DOHH2 (cell line): ENCODE measurements at regions not wholly inside any gene's neighbourhood (a gene's known extent, or its start where the extent isn't known, plus 50 kb on each side); places are given as distances from the start of the nearest gene placed in this dataset.

Experiments
- H3F3A ChIP-seq: fragments of 200-600 bp; sonication (generic), shearing (Covaris generic); 2 replicates; pipeline ENCODE4 v1.6.0; 2016; ENCODE audit warnings: antibody characterized with exemption, mild to moderate bottlenecking; ENCODE audit not compliant: control insufficient read depth, insufficient read depth
- H3K27ac ChIP-seq: fragments of 200-600 bp; sonication (generic); 2 replicates; pipeline ENCODE4 v1.5.1; 2014; ENCODE audit warnings: low read depth, mild to moderate bottlenecking, low read length, moderate library complexity
- H3K27me3 ChIP-seq: fragments of 200-600 bp; sonication (generic); 2 replicates; pipeline ENCODE4 v1.6.1; 2014; ENCODE audit warnings: mild to moderate bottlenecking, low read length, mixed read lengths; ENCODE audit not compliant: control insufficient read depth
- H3K36me3 ChIP-seq: fragments of 200-600 bp; sonication (generic); 2 replicates; pipeline ENCODE4 v1.6.1; 2014; ENCODE audit warnings: mild to moderate bottlenecking, low read length, moderate library complexity, mixed read lengths; ENCODE audit not compliant: control insufficient read depth
- H3K4me1 ChIP-seq: fragments of 200-600 bp; sonication (generic); 2 replicates; pipeline ENCODE4 v1.6.1; 2014; ENCODE audit warnings: mild to moderate bottlenecking, low read length, mixed read lengths; ENCODE audit not compliant: control insufficient read depth
- H3K4me2 ChIP-seq: fragments of 200-600 bp; sonication (generic); 2 replicates; pipeline ENCODE4 v1.6.0; 2014; ENCODE audit warnings: mild to moderate bottlenecking, low read length, moderate library complexity
- H3K4me3 ChIP-seq: fragments of 200-600 bp; sonication (generic); 2 replicates; pipeline ENCODE4 v1.5.1; 2014; ENCODE audit warnings: mild to moderate bottlenecking, low read length, mixed read lengths
- H3K79me2 ChIP-seq: fragments of 200-600 bp; sonication (generic); 2 replicates; pipeline ENCODE4 v1.6.1; 2014; ENCODE audit warnings: mild to moderate bottlenecking, low read length, mixed read lengths; ENCODE audit not compliant: control insufficient read depth
- H3K9me2 ChIP-seq: fragments of 200-600 bp; sonication (generic); replicated peaks from 2 replicates; pipeline ENCODE4 v1.6.1; 2014; ENCODE audit warnings: mild to moderate bottlenecking, low read length, mixed read lengths; ENCODE audit not compliant: control insufficient read depth
- H3K9me3 ChIP-seq: fragments of 200-600 bp; sonication (generic); 2 replicates; pipeline ENCODE4 v1.6.1; 2014; ENCODE audit warnings: antibody characterized with exemption, low read length, mixed read lengths; ENCODE audit not compliant: control insufficient read depth, insufficient read depth
- H4K20me1 ChIP-seq: fragments of 200-600 bp; sonication (generic); 2 replicates; pipeline ENCODE4 v1.6.0; 2014; ENCODE audit warnings: low read depth, mild to moderate bottlenecking, antibody characterized with exemption, low read length, moderate library complexity; ENCODE audit not compliant: control insufficient read depth, insufficient read depth
- CTCF ChIP-seq: fragments of 200-600 bp; sonication (generic); IDR thresholded peaks from one replicate; pipeline ENCODE4 v1.5.1; 2014; ENCODE audit warnings: antibody characterized with exemption, mild to moderate bottlenecking, low read depth, low read length; ENCODE audit not compliant: poor library complexity, severe bottlenecking
- EZH2phosphoT487 ChIP-seq: fragments of 200-600 bp; sonication (generic); IDR thresholded peaks from 2 replicates; pipeline ENCODE4 v1.6.1; 2017; ENCODE audit warnings: borderline replicate concordance, mild to moderate bottlenecking, antibody characterized with exemption, low read length, moderate library complexity, mixed read lengths

GRCh38 chr3:150240891-150241290 lies 167.2 kb upstream of the TSC22D2 start:
- Histone ChIP-seq H3F3A (no peaks in the 10 kb centered on the region), H3K4me3 (no peak overlapping the region), H3K27me3 (peaks cover 10% of the 10 kb centered on the region), H3K79me2 (no peaks in the 10 kb centered on the region), H3K27ac (no peak overlapping the region), H3K4me1 (no peaks in the 10 kb centered on the region), H3K9me2 (no peaks in the 10 kb centered on the region), H3K4me2 (no peak overlapping the region), H3K9me3 (no peaks in the 10 kb centered on the region), H4K20me1 (no peaks in the 10 kb centered on the region), H3K36me3 (no peaks in the 10 kb centered on the region)
- TF ChIP-seq CTCF (no peak), EZH2phosphoT487 (no peak)

- Histone ChIP-seq H3K36me3 (no peaks in the 10 kb centered on the region), H3K4me3 (no peak overlapping the region), H3K27ac (no peak overlapping the region), H4K20me1 (no peaks in the 10 kb centered on the region), H3K4me1 (no peaks in the 10 kb centered on the region), H3K9me3 (no peaks in the 10 kb centered on the region), H3K27me3 (peaks cover 10% of the 10 kb centered on the region; the same call in 1 of the 2 replicates), H3K4me2 (no peak overlapping the region), H3K9me2 (no peaks in the 10 kb centered on the region), H3F3A (no peaks in the 10 kb centered on the region), H3K79me2 (no peaks in the 10 kb centered on the region)
- TF ChIP-seq EZH2phosphoT487 (no peak), CTCF (no peak)
These were observed 168.3 kb upstream of the TSC22D2 start for GRCh38 chr3:150239766-150240165.

GRCh38 chr3:150238995-150239619 lies 169.0 kb upstream of the TSC22D2 start:
- Histone ChIP-seq H3K79me2 (no peaks in the 10 kb centered on the region), H3F3A (no peaks in the 10 kb centered on the region), H3K36me3 (no peaks in the 10 kb centered on the region), H3K27ac (no peak overlapping the region), H3K4me3 (no peak overlapping the region), H3K4me1 (no peaks in the 10 kb centered on the region), H4K20me1 (no peaks in the 10 kb centered on the region), H3K4me2 (no peak overlapping the region), H3K27me3 (peaks cover 10% of the 10 kb centered on the region; the same call in 1 of the 2 replicates), H3K9me3 (no peaks in the 10 kb centered on the region), H3K9me2 (no peaks in the 10 kb centered on the region)
- TF ChIP-seq CTCF (no peak), EZH2phosphoT487 (no peak)
